Embryonic facial prominence (tissue), 1 donor: ENCODE measurements at regions not wholly inside any gene's neighbourhood (a gene's known extent, or its start where the extent isn't known, plus 50 kb on each side); places are given as distances from the start of the nearest gene placed in this dataset.

Experiments used
- DNase-seq: peaks from one replicate; pipeline ENCODE4 v3.0.0-alpha.2; 2016; ENCODE audit errors: extremely low spot score

DNA sequence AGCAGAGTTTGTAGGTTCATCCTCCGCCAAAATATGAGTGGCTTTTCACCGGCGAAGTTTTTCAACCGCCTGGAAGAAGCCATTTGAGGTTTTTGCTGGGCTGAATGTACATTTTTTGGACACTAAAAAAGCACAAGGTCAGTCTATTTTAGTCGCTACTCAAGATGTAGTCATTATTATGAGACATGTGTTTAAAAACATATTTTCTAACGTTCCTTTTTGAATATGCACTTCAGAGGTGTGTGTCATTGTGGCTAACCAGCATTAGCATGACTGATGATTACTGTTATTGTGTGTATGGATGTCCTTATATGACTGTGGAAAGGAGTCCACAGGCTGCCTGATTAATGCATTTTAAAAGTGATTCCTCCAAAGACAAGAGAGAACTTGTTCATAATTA, 605.4 kb downstream of the INHBA start:
- DNase-seq, result no peak

DNA sequence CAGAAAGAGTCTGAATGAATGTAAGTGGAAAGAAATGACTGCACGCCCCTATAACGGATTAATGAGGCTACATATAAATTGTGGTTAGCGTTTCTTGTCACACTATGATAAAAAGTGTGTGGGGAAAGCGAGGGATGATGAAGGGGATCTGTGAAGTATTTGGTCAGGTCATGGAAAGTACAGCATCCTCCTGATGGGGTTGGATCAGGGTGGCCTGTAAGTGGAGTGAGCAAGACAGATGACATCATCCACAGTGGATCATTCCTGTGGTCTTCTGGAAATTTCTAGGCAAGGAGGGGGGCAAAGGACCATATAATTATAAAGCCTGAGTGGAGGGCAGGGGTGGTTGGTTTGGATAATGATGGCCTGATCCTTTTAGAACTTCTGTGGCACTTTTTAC, 606.0 kb downstream of the INHBA start:
- DNase-seq, result no peak

- DNase-seq, result no peak
These were observed 609.7 kb downstream of the INHBA start for GRCh38 chr7:41093141-41093540.

GRCh38 chr7:41085244-41085643, 617.6 kb downstream of the INHBA start:
- DNase-seq, result no peak

DNA sequence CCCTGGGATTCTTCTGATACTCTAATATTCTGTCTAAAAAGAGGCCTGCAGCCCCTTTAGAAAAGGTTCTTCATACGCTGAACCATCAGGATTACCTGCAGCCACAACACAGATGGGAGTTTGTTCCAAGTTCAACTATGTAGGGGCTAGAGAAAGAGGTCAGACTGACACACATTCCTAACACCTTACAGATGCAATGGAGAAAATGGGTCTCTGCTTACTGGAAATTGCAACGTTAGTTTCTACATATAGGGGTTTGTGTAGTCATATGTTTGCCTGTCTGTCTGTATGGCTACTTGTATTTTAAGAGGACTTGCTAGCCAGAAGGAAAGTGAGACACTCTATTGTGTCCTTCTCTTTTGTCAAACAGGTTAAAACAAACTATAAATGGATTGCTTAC, 618.5 kb downstream of the INHBA start:
- DNase-seq, result no peak

DNA sequence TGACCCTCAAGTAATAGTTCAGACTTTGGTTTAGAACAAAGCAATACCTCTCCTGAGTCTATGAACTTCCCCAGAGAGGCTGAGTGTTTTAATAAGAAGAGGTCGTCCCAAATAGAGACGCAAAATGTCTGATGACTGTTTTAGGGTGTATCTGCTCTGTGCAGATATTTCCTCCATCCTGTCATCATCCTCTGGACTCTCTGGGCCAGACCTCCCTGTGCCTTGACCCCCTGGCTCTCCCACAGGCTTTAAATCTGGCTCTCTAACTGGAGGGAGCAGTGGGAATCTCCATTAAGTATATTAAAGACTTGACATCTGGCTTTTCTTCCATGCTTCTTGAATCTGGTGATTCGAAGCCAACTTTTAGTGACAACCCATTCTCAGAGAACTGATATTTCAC, 633.3 kb downstream of the INHBA start:
- no peak for DNase-seq

DNA sequence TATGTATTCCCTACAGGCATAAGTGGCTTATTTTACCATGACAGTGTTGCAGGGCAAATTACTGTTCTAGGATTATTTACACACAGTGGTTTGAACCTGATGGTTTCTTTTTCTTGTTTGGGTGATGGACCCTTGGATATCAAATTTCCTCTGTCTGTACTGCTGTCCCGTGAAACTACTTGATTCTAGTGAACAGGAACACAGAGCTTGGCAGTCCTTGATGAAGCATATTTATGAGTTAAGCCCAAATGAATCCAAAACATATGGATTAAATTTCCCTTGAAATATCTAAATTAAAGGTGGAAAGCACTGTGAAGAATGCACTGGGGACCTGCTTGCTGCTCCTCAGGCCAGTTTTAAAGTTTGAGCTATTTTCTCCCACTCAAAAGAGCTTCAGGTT, 635.3 kb downstream of the INHBA start:
- DNase-seq, result no peak

GRCh38 chr7:41065663-41066062, 637.2 kb downstream of the INHBA start:
- no peak for DNase-seq

GRCh38 chr7:41063116-41063515, 639.8 kb downstream of the INHBA start:
- no peak for DNase-seq

- DNase-seq, result no peak
These were observed 642.1 kb downstream of the INHBA start for GRCh38 chr7:41060796-41061195.

DNA sequence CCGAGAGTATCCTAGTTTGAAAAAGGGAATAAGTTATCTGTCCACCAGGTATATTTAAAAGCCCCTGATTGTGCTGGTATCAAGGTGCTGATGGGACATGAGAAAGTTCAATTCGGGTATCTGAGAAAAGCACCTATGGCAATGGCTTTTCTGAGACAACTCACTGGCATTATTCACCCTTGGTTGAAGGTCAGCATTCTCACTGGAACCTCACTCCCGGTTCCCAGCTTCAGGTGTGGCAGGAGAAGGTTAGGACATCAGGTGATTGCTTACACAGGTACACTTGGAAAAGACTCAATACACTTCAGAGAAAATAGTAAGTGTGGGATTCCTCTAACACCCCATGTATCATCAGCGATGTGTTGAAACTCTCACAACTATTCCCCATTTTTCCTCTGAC, 643.1 kb downstream of the INHBA start:
- DNase-seq, result no peak

DNA sequence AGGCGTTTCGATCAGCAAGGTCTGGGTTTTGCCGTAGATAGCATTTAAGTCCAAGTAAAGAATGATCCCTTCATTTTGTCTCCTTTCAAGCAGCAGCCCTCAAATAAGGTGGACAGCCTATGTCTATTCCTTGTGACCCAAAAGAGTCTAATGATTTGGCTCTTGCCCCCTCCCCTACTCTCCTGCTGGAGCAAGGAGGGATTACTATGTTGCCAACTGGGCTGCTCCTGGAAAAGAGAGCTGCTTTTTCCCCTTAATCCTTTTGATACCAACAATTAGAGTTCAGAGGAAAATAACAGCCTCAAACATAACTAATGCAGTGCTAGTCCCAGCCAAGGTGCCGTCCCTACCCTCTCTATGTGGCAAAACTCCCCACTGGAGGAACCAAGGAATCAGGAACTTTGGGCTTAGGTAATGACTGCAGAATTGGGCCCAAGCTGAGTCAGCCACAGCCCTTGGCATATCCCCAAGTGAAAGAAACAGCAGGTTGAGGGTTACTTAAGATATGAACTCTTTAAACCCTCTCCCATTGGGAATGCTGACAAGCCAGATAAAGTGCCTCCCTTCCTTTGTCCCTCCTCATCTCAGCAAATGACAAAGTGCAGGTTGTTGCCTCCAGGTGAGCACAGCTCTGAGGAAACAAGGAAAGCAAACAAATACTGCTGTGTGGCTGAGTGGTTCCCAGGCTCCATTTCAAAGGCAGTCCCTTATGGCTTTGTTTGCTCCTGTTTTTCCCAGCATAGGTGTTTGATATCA, 643.7 kb downstream of the INHBA start:
- DNase-seq, result no peak

DNA sequence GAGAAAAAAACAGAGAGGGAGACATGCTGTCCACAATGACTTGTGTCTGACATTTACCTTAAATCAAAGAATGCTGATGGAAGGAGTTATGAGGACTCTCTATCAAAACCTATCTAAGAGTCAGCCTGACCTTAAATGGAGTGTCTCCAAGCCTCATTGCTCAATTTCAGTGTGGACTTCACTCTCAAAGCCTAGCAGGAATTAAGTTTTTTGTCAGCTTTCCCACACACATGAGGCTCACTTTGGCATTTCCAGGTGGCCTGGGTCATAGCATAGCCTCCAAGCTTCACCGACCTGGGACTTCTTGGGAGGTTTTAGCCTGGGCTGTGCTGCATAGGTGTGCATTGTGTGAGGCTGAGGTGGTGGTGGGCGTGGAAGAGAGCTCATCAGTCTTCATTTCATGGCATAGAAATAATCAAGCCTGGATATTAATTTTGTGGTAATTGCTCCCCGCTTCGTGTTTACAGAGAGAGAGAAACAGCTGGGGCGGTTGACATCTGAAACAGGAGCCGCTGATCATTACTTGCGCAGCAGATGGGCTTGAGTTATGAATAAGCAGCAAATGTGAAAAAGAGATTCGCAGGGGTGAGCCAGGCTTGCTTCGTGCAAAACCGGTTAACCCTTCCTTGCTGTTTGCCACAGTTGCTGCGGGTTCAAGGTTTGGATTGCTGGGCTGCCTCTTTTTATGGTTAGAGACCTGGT, 647.8 kb downstream of the INHBA start:
- no peak for DNase-seq

DNA sequence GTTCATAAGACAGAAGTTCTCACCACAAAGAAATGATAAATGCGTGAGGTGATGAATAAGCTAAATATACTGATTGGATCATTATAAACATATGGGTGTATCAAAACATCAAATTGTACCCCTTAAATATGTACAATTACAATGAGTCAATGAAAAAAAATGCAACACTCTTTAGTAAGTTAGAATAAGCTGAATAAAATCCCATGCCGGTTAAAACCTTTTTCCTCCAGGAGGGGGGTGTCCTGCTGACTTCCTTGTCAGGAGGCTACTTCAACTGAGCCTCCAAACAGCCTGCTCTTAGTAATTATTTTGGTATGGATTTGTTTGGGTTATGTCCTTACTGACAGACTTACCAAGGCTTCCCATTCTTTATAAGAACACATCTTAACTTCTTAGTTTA, 649.1 kb downstream of the INHBA start:
- no peak for DNase-seq

GRCh38 chr7:41052736-41053135, 650.2 kb downstream of the INHBA start:
- no peak for DNase-seq

- DNase-seq, result no peak
These were observed 650.7 kb downstream of the INHBA start for GRCh38 chr7:41052201-41052600.

DNA sequence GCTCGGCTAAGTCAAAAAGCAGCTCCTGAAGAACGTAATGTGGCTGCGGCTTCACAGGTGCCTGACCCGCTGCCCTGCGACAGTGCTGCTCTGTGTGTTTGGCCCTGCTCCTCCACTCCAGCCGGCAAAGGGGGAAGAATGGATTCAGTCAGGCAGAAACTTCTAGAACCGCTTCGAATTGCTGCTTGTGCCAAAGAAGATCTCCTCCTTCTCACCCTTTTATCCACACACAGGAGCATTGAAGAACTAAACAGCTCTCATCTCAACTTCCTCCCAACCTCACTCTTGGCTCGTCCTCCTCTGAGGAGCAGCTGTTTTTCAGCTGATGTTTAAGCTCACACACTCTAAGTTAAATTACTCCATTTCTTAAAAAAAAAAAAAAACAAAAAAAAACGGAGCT, 651.4 kb downstream of the INHBA start:
- no peak for DNase-seq

- no peak for DNase-seq
These were observed 651.8 kb downstream of the INHBA start for GRCh38 chr7:41051062-41051461.

DNA sequence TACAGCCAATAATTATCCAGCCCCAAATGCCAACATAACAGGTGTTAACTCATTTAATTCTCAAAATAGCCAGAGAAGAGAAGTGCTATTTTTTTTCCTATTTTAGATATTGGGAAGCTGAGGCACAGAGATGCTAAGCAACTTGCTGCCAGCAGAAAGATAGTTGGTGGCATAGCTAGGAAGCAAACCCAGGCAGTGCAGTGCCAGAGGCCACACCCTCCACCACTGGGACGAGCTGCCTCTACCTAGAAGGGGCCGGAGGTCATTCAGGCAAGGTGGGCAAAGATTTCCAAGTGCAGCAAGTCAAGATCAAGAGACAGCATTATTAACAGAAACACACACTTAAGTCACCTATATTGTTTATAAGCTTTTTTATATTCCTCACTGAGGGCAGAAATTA, 654.1 kb downstream of the INHBA start:
- DNase-seq, result no peak

- DNase-seq, result no peak
These were observed 655.1 kb downstream of the INHBA start for GRCh38 chr7:41047789-41048191.

GRCh38 chr7:41047211-41047610, 655.7 kb downstream of the INHBA start:
- DNase-seq, result no peak

DNA sequence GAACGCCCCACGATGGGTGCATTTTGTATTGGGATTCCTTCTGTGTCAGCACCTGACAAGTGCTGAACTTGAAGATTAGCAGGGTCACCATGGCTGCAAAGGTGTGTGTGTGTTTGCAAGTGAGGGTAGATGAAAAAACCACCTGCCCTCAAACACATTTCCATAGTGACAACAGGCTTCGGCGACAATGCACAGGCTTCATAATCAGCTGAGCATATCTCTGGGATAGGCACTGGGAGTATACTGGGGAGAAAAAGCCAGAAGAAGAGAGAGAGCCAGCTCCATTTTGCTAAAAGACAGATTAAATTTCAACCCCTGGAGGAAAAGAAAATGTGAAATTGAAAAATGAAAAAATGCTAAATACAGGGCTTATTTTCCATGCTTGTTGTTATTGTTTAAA, 656.1 kb downstream of the INHBA start:
- DNase-seq, result no peak

DNA sequence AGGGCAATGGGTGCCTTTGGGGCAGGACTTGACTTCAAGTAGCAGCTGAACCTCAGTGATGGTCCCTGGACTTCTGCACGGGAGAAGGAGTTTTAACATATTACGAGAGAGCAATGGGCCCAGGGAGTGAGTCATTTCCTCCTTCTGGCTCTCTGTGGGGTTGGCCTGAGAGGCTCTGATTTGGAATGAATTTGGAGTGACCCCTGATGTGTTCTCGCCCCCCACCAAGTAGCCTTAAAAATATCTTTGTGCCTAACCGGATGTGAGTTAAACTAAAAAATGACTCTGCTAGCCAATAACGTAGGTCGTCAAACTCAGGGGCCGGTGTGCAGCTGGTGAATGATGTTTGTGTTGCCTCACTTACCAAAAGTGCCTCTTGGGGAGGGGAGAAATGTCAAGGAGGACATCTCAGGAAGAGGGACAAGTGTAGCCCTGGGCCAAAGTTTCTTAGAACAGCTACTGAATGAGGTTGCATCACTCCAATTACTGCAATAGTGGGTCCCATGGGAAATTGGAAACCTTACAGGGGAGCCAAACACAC, 656.6 kb downstream of the INHBA start:
- no peak for DNase-seq
